GM23338 (cell line): ENCODE measurements at regions not wholly inside any gene's neighbourhood (a gene's known extent, or its start where the extent isn't known, plus 50 kb on each side); places are given as distances from the start of the nearest gene placed in this dataset.

Source experiments
- ATAC-seq: fragments of 200-7000 bp; cut with Tn5 transposase; 3 replicates; pipeline ENCODE4 v1.9.1; 2020
- DNase-seq: peaks from one replicate; pipeline ENCODE4 v3.0.0-alpha.2; 2015; ENCODE audit warnings: low spot score
- H2AFZ ChIP-seq: fragments of 200-600 bp; sonication (generic); 2 replicates; pipeline ENCODE4 v1.8.0; 2016; ENCODE audit warnings: antibody characterized with exemption, mild to moderate bottlenecking, moderate library complexity
- H3F3A ChIP-seq: fragments of 200-600 bp; sonication (generic); replicated peaks from 2 replicates; pipeline ENCODE4 v1.8.0; 2017; ENCODE audit warnings: antibody characterized with exemption, mixed run types, low read depth
- H3K27ac ChIP-seq: fragments of 200-600 bp; sonication (generic); 2 replicates; pipeline ENCODE4 v1.6.1; 2016; ENCODE audit warnings: low read depth
- H3K27me3 ChIP-seq: fragments of 200-600 bp; sonication (generic); 2 replicates; pipeline ENCODE4 v1.8.0; 2016; ENCODE audit warnings: mild to moderate bottlenecking, mixed run types, moderate library complexity; ENCODE audit not compliant: insufficient read depth
- H3K36me3 ChIP-seq: fragments of 200-600 bp; sonication (generic); 2 replicates; pipeline ENCODE4 v1.8.0; 2016; ENCODE audit warnings: mild to moderate bottlenecking; ENCODE audit not compliant: insufficient read depth
- H3K4me1 ChIP-seq: fragments of 200-600 bp; sonication (generic); 2 replicates; pipeline ENCODE4 v1.8.0; 2016; ENCODE audit warnings: mild to moderate bottlenecking, moderate library complexity; ENCODE audit not compliant: insufficient read depth
- H3K4me2 ChIP-seq: fragments of 200-600 bp; sonication (generic); 2 replicates; pipeline ENCODE4 v1.7.1; 2017; ENCODE audit warnings: mixed run types
- H3K4me3 ChIP-seq: fragments of 200-600 bp; sonication (generic); 2 replicates; pipeline ENCODE4 v1.6.1; 2016; ENCODE audit warnings: mixed run types
- H3K79me2 ChIP-seq: fragments of 200-600 bp; sonication (generic); replicated peaks from 2 replicates; pipeline ENCODE4 v1.8.0; 2017; ENCODE audit warnings: mild to moderate bottlenecking; ENCODE audit not compliant: insufficient read depth
- H3K9me2 ChIP-seq: fragments of 200-600 bp; sonication (generic); 2 replicates; pipeline ENCODE4 v1.8.0; 2017; ENCODE audit not compliant: insufficient read depth
- H4K20me1 ChIP-seq: fragments of 200-600 bp; sonication (generic); replicated peaks from 2 replicates; pipeline ENCODE4 v1.8.0; 2017; ENCODE audit warnings: mild to moderate bottlenecking; ENCODE audit not compliant: insufficient read depth
- H3K27ac Mint-ChIP-seq: 2 replicates; pipeline ENCODE4 v1.8.0; 2020; ENCODE audit warnings: inconsistent platforms, mild to moderate bottlenecking, moderate library complexity, mixed read lengths
- H3K27me3 Mint-ChIP-seq: 3 replicates; pipeline ENCODE4 v1.8.0; 2022; ENCODE audit warnings: low read depth, mild to moderate bottlenecking, moderate library complexity, mixed read lengths, inconsistent platforms; ENCODE audit not compliant: insufficient read depth, poor library complexity
- H3K36me3 Mint-ChIP-seq: 3 replicates; pipeline ENCODE4 v1.8.0; 2021; ENCODE audit warnings: low read depth, mild to moderate bottlenecking, inconsistent platforms, moderate library complexity, mixed read lengths
- H3K4me1 Mint-ChIP-seq: 3 replicates; pipeline ENCODE4 v1.8.0; 2020; ENCODE audit warnings: mild to moderate bottlenecking, inconsistent platforms, mixed read lengths
- H3K4me3 Mint-ChIP-seq: 3 replicates; pipeline ENCODE4 v1.8.0; 2021; ENCODE audit warnings: moderate library complexity, mild to moderate bottlenecking, inconsistent platforms, mixed read lengths
- H3K9me3 Mint-ChIP-seq: 3 replicates; pipeline ENCODE4 v1.8.0; 2020; ENCODE audit warnings: moderate library complexity, mild to moderate bottlenecking, inconsistent platforms, mixed read lengths
- CREB1 ChIP-seq: fragments of 250-450 bp; sonication (Bioruptor Pico); IDR thresholded peaks from 2 replicates; pipeline ENCODE4 v1.5.0; 2020; ENCODE audit warnings: low read depth, mild to moderate bottlenecking, moderate library complexity
- CTCF ChIP-seq, 2 experiments: fragments of 200-600 bp in 1 of 2; sonication (generic) in 1 of 2; conservative IDR thresholded peaks; 2 replicates each; pipeline versions ENCODE4 v1.5.1 to v1.6.1; 2016 to 2017; ENCODE audit warnings: antibody characterized with exemption in 2 of 2, low read depth in 2 of 2, mild to moderate bottlenecking in 2 of 2, moderate library complexity in 1 of 2
- ETS1 ChIP-seq: IDR thresholded peaks from 2 replicates; pipeline ENCODE4 v1.6.1; 2016; ENCODE audit warnings: antibody characterized with exemption
- EZH2 ChIP-seq: fragments of 200-600 bp; sonication (generic); IDR thresholded peaks from one replicate; pipeline ENCODE4 v1.8.0; 2017; ENCODE audit warnings: antibody characterized with exemption, mild to moderate bottlenecking, low read depth; ENCODE audit not compliant: unreplicated experiment
- EZH2phosphoT487 ChIP-seq: fragments of 200-600 bp; sonication (generic); IDR thresholded peaks from one replicate; pipeline ENCODE4 v1.8.1; 2018; ENCODE audit warnings: antibody characterized with exemption; ENCODE audit not compliant: unreplicated experiment
- JUNB ChIP-seq: IDR thresholded peaks from one replicate; pipeline ENCODE4 v1.6.1; 2016; ENCODE audit warnings: antibody characterized with exemption; ENCODE audit not compliant: unreplicated experiment
- POLR2AphosphoS5 ChIP-seq: IDR thresholded peaks from 2 replicates; pipeline ENCODE4 v1.6.1; 2016; ENCODE audit warnings: antibody characterized with exemption, low read depth
- ZNF114 ChIP-seq: fragments of 250-450 bp; sonication (Bioruptor Pico); IDR thresholded peaks from 2 replicates; pipeline ENCODE4 v1.5.0; 2020; ENCODE audit warnings: mild to moderate bottlenecking, moderate library complexity
- ZNF331 ChIP-seq: fragments of 250-450 bp; sonication (Bioruptor Pico); IDR thresholded peaks from 2 replicates; pipeline ENCODE4 v1.5.0; 2020; ENCODE audit warnings: low read depth, mild to moderate bottlenecking, moderate library complexity
- TF ChIP-seq, protein P1 (sequence below): fragments of 250-450 bp; sonication (Bioruptor Pico); IDR thresholded peaks from 2 replicates; pipeline ENCODE4 v1.5.0; 2020; ENCODE audit warnings: mild to moderate bottlenecking, moderate library complexity

DNA sequence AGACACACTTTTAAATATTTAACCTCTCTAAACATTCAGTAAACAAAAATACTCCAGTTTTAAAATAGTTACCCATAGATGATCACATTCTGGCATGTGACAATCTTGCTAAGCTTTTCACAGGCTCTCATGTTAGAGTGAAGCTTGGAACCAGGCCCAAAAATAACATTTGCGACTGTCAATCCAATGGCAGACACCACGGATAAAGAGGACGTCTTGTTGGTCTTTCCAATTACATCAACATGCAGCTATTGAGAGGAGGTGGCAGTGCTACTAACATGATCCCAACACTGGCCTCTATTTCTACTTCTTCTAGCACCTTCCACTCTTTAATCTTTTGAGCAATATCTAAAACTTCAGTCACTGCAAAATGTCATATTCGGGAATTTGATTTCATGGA, 970.8 kb upstream of the TENM3 start:
- Histone ChIP-seq H3F3A (no peaks in the 10 kb centered on the region), H3K9me2 (no peaks in the 10 kb centered on the region), H3K27me3 (no peaks in the 10 kb centered on the region), H3K4me3 (no peak overlapping the region), H3K27ac (no peak overlapping the region), H2AFZ (no peak overlapping the region), H3K36me3 (no peaks in the 10 kb centered on the region), H3K4me2 (no peak overlapping the region), H4K20me1 (no peaks in the 10 kb centered on the region), H3K4me1 (no peaks in the 10 kb centered on the region), H3K79me2 (no peaks in the 10 kb centered on the region)
- ATAC-seq, result no peak
- no peaks in the 10 kb centered on the region for H3K9me3 Mint-ChIP-seq
- H3K27ac Mint-ChIP-seq, result no peak overlapping the region
- no peak overlapping the region for H3K4me3 Mint-ChIP-seq
- H3K4me1 Mint-ChIP-seq, result no peaks in the 10 kb centered on the region; the same call in 2 of the 3 replicates
- TF ChIP-seq, protein P1, sequence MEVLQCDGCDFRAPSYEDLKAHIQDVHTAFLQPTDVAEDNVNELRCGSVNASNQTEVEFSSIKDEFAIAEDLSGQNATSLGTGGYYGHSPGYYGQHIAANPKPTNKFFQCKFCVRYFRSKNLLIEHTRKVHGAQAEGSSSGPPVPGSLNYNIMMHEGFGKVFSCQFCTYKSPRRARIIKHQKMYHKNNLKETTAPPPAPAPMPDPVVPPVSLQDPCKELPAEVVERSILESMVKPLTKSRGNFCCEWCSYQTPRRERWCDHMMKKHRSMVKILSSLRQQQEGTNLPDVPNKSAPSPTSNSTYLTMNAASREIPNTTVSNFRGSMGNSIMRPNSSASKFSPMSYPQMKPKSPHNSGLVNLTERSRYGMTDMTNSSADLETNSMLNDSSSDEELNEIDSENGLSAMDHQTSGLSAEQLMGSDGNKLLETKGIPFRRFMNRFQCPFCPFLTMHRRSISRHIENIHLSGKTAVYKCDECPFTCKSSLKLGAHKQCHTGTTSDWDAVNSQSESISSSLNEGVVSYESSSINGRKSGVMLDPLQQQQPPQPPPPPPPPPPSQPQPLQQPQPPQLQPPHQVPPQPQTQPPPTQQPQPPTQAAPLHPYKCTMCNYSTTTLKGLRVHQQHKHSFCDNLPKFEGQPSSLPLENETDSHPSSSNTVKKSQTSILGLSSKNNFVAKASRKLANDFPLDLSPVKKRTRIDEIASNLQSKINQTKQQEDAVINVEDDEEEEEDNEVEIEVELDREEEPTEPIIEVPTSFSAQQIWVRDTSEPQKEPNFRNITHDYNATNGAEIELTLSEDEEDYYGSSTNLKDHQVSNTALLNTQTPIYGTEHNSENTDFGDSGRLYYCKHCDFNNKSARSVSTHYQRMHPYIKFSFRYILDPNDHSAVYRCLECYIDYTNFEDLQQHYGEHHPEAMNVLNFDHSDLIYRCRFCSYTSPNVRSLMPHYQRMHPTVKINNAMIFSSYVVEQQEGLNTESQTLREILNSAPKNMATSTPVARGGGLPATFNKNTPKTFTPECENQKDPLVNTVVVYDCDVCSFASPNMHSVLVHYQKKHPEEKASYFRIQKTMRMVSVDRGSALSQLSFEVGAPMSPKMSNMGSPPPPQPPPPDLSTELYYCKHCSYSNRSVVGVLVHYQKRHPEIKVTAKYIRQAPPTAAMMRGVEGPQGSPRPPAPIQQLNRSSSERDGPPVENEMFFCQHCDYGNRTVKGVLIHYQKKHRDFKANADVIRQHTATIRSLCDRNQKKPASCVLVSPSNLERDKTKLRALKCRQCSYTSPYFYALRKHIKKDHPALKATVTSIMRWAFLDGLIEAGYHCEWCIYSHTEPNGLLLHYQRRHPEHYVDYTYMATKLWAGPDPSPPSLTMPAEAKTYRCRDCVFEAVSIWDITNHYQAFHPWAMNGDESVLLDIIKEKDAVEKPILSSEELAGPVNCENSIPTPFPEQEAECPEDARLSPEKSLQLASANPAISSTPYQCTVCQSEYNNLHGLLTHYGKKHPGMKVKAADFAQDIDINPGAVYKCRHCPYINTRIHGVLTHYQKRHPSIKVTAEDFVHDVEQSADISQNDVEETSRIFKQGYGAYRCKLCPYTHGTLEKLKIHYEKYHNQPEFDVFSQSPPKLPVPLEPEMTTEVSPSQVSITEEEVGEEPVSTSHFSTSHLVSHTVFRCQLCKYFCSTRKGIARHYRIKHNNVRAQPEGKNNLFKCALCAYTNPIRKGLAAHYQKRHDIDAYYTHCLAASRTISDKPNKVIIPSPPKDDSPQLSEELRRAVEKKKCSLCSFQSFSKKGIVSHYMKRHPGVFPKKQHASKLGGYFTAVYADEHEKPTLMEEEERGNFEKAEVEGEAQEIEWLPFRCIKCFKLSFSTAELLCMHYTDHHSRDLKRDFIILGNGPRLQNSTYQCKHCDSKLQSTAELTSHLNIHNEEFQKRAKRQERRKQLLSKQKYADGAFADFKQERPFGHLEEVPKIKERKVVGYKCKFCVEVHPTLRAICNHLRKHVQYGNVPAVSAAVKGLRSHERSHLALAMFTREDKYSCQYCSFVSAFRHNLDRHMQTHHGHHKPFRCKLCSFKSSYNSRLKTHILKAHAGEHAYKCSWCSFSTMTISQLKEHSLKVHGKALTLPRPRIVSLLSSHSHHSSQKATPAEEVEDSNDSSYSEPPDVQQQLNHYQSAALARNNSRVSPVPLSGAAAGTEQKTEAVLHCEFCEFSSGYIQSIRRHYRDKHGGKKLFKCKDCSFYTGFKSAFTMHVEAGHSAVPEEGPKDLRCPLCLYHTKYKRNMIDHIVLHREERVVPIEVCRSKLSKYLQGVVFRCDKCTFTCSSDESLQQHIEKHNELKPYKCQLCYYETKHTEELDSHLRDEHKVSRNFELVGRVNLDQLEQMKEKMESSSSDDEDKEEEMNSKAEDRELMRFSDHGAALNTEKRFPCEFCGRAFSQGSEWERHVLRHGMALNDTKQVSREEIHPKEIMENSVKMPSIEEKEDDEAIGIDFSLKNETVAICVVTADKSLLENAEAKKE (CRISPR knock-in tag), result no peak
- no peaks in the 10 kb centered on the region for H3K36me3 Mint-ChIP-seq
- H3K27me3 Mint-ChIP-seq, result no peaks in the 10 kb centered on the region
- DNase-seq, result no peak

GRCh38 chr4:181278941-181279340, 964.3 kb upstream of the TENM3 start:
- peaks cover 14% of the 10 kb centered on the region for H3K4me1 Mint-ChIP-seq
- peak; percentile 57 for ATAC-seq
- no peak for TF ChIP-seq JUNB
- no peak for TF ChIP-seq EZH2phosphoT487
- no peak for TF ChIP-seq POLR2AphosphoS5
- TF ChIP-seq CTCF (conservative IDR thresholded peaks at IDR 0.05; ENCODE audit: low read depth in 2 of 2), result no peak
- TF ChIP-seq ZNF114, result no peak
- no peak for TF ChIP-seq ETS1
- no peak for TF ChIP-seq CREB1 (CRISPR knock-in tag)
- TF ChIP-seq EZH2, result no peak
- TF ChIP-seq ZNF331 (CRISPR knock-in tag), result no peak

More at GRCh38 chr4:181278941-181279340, 964.3 kb upstream of the TENM3 start:
- peak; percentile 15 for DNase-seq
- Histone ChIP-seq H3K79me2 (no peaks in the 10 kb centered on the region), H3K4me3 (no peak overlapping the region), H3K4me2 (0 out of 2 replicates have a peak overlapping the region, but pooled peaks have one; percentile 1), H3K27me3 (no peaks in the 10 kb centered on the region), H2AFZ (no peak overlapping the region), H3K27ac (no peak overlapping the region), H4K20me1 (no peaks in the 10 kb centered on the region), H3K9me2 (no peaks in the 10 kb centered on the region), H3K36me3 (no peaks in the 10 kb centered on the region), H3K4me1 (peaks cover 7% of the 10 kb centered on the region), H3F3A (no peaks in the 10 kb centered on the region)
- Mint-ChIP-seq H3K9me3 (no peaks in the 10 kb centered on the region; the same call in 2 of the 3 replicates), H3K36me3 (no peaks in the 10 kb centered on the region), H3K27ac (no peak overlapping the region), H3K27me3 (peaks cover 3% of the 10 kb centered on the region), H3K4me3 (no peak overlapping the region)
